WERI-Rb-1 (cell line): ENCODE measurements at regions not wholly inside any gene's neighbourhood (a gene's known extent, or its start where the extent isn't known, plus 50 kb on each side); places are given as distances from the start of the nearest gene placed in this dataset.
A peak's percentile ranks its signal among the peaks of the same experiment; 100 is the strongest.

Experiments
- DNase-seq: peaks from one replicate; pipeline ENCODE4 v3.0.0-alpha.2; 2020
- H3K27ac ChIP-seq: fragments of 250-450 bp; sonication (Bioruptor Pico); 2 replicates; pipeline ENCODE4 v1.5.1; 2020; ENCODE audit warnings: mild to moderate bottlenecking, moderate library complexity
- H3K27me3 ChIP-seq: fragments of 250-450 bp; sonication (Bioruptor Pico); 2 replicates; pipeline ENCODE4 v1.5.1; 2021; ENCODE audit warnings: mild to moderate bottlenecking, low read depth, moderate library complexity; ENCODE audit not compliant: insufficient read depth, severe bottlenecking
- H3K36me3 ChIP-seq: fragments of 250-450 bp; sonication (Bioruptor Pico); 2 replicates; pipeline ENCODE4 v1.5.1; 2020; ENCODE audit warnings: mild to moderate bottlenecking, moderate library complexity
- H3K4me3 ChIP-seq: 2 replicates; pipeline ENCODE4 v1.5.1; 2011; ENCODE audit warnings: low read depth, mild to moderate bottlenecking, control low read depth, low read length
- H3K9me3 ChIP-seq: fragments of 250-450 bp; sonication (Bioruptor Pico); 2 replicates; pipeline ENCODE4 v1.5.1; 2021; ENCODE audit warnings: mild to moderate bottlenecking, moderate library complexity; ENCODE audit not compliant: severe bottlenecking
- TF ChIP-seq, protein P1 (sequence below): IDR thresholded peaks from 2 replicates; pipeline ENCODE4 v1.5.1; 2011; ENCODE audit warnings: low read depth, mild to moderate bottlenecking, control low read depth, inconsistent platforms, low read length

DNA sequence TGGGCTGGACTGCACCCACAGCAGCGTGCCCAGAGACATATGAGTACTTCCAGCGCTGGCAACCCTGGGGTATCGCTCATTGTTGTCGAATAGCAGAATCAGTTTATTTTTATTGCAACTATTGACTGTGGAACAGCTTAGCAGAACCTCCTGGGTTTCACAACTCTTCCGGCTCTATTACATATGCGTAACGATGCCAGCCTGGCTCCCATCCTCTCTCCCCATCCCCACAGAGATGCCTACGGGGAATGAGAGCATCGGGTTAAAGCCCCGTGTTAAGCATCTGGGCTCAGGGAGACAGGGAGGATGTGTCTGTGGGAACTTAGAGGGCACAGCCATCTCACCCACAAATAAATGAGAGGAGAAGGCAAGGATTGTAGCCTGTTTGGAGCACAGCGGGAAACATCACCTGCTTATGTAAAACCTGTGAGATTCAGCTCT is 76.6 kb upstream of the DLG1 start:
- Histone ChIP-seq H3K27me3 (no peaks in the 10 kb centered on the region), H3K4me3 (no peak overlapping the region), H3K36me3 (no peaks in the 10 kb centered on the region), H3K9me3 (no peaks in the 10 kb centered on the region), H3K27ac (no peak overlapping the region)
- TF ChIP-seq, protein P1, sequence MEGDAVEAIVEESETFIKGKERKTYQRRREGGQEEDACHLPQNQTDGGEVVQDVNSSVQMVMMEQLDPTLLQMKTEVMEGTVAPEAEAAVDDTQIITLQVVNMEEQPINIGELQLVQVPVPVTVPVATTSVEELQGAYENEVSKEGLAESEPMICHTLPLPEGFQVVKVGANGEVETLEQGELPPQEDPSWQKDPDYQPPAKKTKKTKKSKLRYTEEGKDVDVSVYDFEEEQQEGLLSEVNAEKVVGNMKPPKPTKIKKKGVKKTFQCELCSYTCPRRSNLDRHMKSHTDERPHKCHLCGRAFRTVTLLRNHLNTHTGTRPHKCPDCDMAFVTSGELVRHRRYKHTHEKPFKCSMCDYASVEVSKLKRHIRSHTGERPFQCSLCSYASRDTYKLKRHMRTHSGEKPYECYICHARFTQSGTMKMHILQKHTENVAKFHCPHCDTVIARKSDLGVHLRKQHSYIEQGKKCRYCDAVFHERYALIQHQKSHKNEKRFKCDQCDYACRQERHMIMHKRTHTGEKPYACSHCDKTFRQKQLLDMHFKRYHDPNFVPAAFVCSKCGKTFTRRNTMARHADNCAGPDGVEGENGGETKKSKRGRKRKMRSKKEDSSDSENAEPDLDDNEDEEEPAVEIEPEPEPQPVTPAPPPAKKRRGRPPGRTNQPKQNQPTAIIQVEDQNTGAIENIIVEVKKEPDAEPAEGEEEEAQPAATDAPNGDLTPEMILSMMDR, result no peak
- no peak for DNase-seq

DNA sequence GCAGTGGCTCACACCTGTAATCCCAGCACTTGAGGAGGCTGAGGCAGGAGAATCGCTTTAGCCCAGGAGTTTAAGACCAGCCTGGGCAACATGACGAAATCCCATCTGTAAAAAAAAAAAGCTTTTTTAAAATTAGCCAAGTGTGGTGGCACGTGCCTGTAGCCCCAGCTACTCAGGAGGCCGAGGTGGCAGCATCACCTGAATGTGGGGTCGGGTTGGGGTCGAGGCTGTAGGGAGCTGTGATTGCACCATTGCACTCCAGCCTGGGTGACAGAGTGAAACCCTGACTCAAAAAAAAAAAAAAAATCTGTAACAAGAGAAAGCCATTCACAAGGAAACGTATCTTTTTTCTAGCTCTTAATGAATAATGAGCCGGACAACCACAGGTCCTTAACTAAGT is 74.7 kb upstream of the DLG1 start:
- Histone ChIP-seq H3K9me3 (no peaks in the 10 kb centered on the region), H3K4me3 (no peak overlapping the region), H3K36me3 (no peaks in the 10 kb centered on the region), H3K27me3 (no peaks in the 10 kb centered on the region), H3K27ac (no peak overlapping the region)
- DNase-seq, result no peak
- TF ChIP-seq, protein P1, result no peak

DNA sequence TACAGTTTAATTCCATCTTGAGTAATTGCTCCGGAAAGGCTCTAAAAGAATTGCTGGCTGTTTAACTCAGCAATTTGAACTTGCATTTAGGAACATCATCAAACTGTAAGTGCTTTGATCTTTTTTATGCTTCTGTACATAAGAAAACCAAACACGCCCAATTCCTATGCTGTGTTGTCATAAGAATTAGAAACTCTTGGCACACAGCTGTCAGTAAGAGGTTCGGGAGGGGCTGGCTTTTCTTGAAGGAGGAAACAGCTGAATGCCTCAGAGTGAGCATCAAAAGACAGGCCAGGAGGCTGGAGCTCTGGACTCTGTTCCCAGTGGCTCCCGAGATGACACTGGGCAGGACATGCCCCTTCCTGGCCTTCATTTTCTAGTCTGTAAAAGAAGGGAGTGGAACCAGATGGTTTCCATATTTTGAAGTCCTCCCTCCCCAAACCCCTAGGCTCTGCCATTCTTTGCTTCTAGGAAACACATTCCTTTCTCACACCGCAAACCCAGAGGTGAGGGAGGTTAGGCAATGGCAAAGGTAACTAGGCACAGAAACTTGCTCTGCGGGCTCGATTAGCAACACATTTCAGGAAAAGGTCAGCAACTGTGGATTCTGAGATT is 73.7 kb upstream of the DLG1 start:
- TF ChIP-seq, protein P1, result no peak
- Histone ChIP-seq H3K9me3 (no peaks in the 10 kb centered on the region), H3K4me3 (no peak overlapping the region), H3K36me3 (no peaks in the 10 kb centered on the region), H3K27ac (peak overlapping the region; percentile 79), H3K27me3 (no peaks in the 10 kb centered on the region)
- DNase-seq, result peak; percentile 30

DNA sequence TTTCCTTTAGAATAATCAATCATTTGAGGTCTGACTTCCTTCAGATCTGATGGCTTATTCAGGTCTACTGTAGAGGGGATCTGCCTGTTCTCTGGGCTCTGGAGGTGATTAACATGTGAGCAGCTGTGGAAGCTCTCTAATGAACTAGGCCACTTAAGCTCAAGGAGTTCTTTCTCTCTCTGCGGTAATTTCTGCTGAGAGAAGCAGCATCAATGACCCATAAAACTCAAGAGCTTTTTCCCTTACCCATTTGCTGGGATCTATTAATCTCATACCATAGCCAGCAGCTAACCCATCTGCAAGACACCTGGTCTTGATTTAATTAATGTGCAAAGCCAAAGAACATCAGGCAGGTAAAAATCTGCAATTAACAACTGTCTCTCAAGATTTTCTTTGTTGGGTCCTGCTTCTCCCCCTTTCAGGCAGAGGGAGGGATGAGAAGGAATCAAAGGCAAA is 73.2 kb upstream of the DLG1 start:
- TF ChIP-seq, protein P1, result no peak
- Histone ChIP-seq H3K27ac (peak overlapping the region; percentile 79), H3K27me3 (no peaks in the 10 kb centered on the region), H3K4me3 (no peak overlapping the region), H3K36me3 (no peaks in the 10 kb centered on the region), H3K9me3 (no peaks in the 10 kb centered on the region)
- peak; percentile 54 for DNase-seq

DNA sequence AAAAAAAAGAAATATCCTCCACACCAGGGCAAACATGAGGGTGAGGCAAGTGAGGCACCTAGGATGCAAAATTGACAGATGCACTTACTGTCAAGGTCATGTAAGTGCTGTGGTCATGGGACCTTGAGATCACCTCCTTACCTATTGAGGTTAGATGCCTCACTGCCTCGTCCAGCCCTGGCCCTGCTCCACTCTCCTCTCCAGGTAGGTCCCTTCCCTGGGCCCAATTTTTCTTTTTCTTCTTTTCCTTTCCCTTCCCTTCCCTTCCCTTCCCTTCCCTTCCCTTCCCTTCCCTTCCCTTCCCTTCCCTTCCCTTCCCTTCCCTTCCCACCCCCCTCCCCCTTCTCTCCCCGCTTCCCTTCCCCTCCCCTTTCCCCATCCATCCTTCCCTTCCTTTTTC is 71.1 kb upstream of the DLG1 start:
- no peaks in the 10 kb centered on the region for H3K36me3 ChIP-seq
- no peaks in the 10 kb centered on the region for H3K9me3 ChIP-seq
- H3K27me3 ChIP-seq, result no peaks in the 10 kb centered on the region
- no peak overlapping the region for H3K4me3 ChIP-seq
- DNase-seq, result no peak
- TF ChIP-seq, protein P1, result no peak
- H3K27ac ChIP-seq, result no peak overlapping the region

DNA sequence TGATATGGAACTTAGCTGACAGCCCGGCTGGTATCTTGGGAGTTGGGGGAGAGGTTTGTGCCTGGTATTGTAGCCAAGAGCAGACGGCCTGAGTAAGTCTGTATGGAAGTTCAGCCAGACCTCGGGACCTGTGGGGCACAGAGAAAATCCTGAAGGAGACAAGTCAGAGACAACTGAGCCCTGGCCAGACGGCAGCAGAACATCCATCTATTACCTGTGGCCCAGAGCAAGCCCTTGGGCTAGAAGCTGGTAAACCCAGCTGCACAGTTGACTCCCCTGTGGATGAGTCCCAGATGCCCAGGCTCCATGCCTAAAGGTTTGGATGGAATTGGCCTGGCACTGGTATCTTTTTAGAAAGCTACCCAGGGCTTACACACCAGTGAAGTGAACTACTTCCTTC is 70.4 kb upstream of the DLG1 start:
- Histone ChIP-seq H3K4me3 (no peak overlapping the region), H3K27me3 (no peaks in the 10 kb centered on the region), H3K36me3 (no peaks in the 10 kb centered on the region), H3K27ac (no peak overlapping the region), H3K9me3 (no peaks in the 10 kb centered on the region)
- DNase-seq, result no peak
- TF ChIP-seq, protein P1, result no peak
